PC-9 (cell line): ENCODE measurements at regions not wholly inside any gene's neighbourhood (a gene's known extent, or its start where the extent isn't known, plus 50 kb on each side); places are given as distances from the start of the nearest gene placed in this dataset.

Source experiments
- CTCF ChIP-seq: fragments of 200-600 bp; sonication (generic); conservative IDR thresholded peaks from 2 replicates; pipeline ENCODE4 v1.6.1; 2017; ENCODE audit warnings: mixed run types, antibody characterized with exemption, mild to moderate bottlenecking, moderate library complexity
- EZH2 ChIP-seq: fragments of 200-600 bp; sonication (generic); IDR thresholded peaks from 2 replicates; pipeline ENCODE4 v1.8.0; 2017; ENCODE audit warnings: antibody characterized with exemption, low read depth

GRCh38 chr10:52677086-52677485, 95.5 kb downstream of the MBL2 start:
- TF ChIP-seq CTCF (no peak), EZH2 (no peak)
